M059J (cell line): ENCODE measurements at regions not wholly inside any gene's neighbourhood (a gene's known extent, or its start where the extent isn't known, plus 50 kb on each side); places are given as distances from the start of the nearest gene placed in this dataset.
"Not testable (repeated sequence)": the region's sequence is repeated elsewhere in the genome, so short reads cannot be mapped to it uniquely, and the experiment has no call there.

Experiments used
- DNase-seq: peaks from one replicate; pipeline ENCODE4 v3.0.0-alpha.2; 2012; ENCODE audit warnings: low read depth

GRCh38 chr2:175766880-175767279 lies 235.2 kb downstream of the LNPK start:
- DNase-seq = peak; percentile 7

GRCh38 chr2:175755656-175756386 lies 246.2 kb downstream of the LNPK start:
- no peak for DNase-seq

- no peak for DNase-seq
Measured at GRCh38 chr2:175755169-175755568, 246.9 kb downstream of the LNPK start.

GRCh38 chr2:175750195-175750594 lies 251.9 kb downstream of the LNPK start:
- DNase-seq = no peak

- DNase-seq = no peak
Measured at GRCh38 chr2:175745911-175746310, 256.2 kb downstream of the LNPK start.

- no peak for DNase-seq
Measured at GRCh38 chr2:175744000-175744399, 258.1 kb downstream of the LNPK start.

- no peak for DNase-seq
Measured at GRCh38 chr2:175743011-175743410, 259.1 kb downstream of the LNPK start.

- peak; percentile 49 for DNase-seq
Measured at GRCh38 chr2:175742367-175742766, 259.7 kb downstream of the LNPK start.

- no peak for DNase-seq
Measured at GRCh38 chr2:175741164-175741563, 260.9 kb downstream of the LNPK start.

- no peak for DNase-seq
Measured at GRCh38 chr2:175737722-175738361, 264.2 kb downstream of the LNPK start.

GRCh38 chr2:175734686-175735085 lies 267.4 kb downstream of the LNPK start:
- DNase-seq = no peak

- DNase-seq = no peak
Measured at GRCh38 chr2:175732531-175732930, 269.5 kb downstream of the LNPK start.

GRCh38 chr2:175730050-175730449 lies 272.0 kb downstream of the LNPK start:
- no peak for DNase-seq

- DNase-seq = no peak
Measured at GRCh38 chr2:175729049-175729706, 272.9 kb downstream of the LNPK start.

- no peak for DNase-seq
Measured at GRCh38 chr2:175728032-175728431, 274.0 kb downstream of the LNPK start.

GRCh38 chr2:175726223-175726622 lies 275.8 kb downstream of the LNPK start:
- peak; percentile 32 for DNase-seq

- DNase-seq = no peak
Measured at GRCh38 chr2:175709248-175709647, 292.8 kb downstream of the LNPK start.

- no peak for DNase-seq
Measured at GRCh38 chr2:175707322-175707721, 294.7 kb downstream of the LNPK start.

- not testable (repeated sequence) for DNase-seq
Measured at GRCh38 chr2:175704568-175704967, 297.5 kb downstream of the LNPK start.

GRCh38 chr2:175698061-175698460 lies 304.0 kb downstream of the LNPK start:
- no peak for DNase-seq

GRCh38 chr2:175690113-175690837 lies 311.8 kb downstream of the LNPK start:
- peak; percentile 63 for DNase-seq

GRCh38 chr2:175688243-175688642 lies 313.8 kb downstream of the LNPK start:
- no peak for DNase-seq
